Endothelial cell of umbilical vein (primary cell): ENCODE measurements at regions not wholly inside any gene's neighbourhood (a gene's known extent, or its start where the extent isn't known, plus 50 kb on each side); places are given as distances from the start of the nearest gene placed in this dataset.

ENCODE experiments used
- MAX ChIP-seq: IDR thresholded peaks from 2 replicates; pipeline ENCODE4 v1.6.1; 2011; ENCODE audit not compliant: insufficient read depth, insufficient read length
- POLR2AphosphoS5 ChIP-seq: IDR thresholded peaks from 2 replicates; pipeline ENCODE4 v1.6.1; 2012; ENCODE audit warnings: low read depth, mild to moderate bottlenecking, control low read depth, low read length, moderate library complexity; ENCODE audit not compliant: insufficient read depth
- TF ChIP-seq, protein P1 (sequence below), 2 donors: IDR thresholded peaks; 1 replicate in 1 of 2; 2 replicates in 1 of 2; pipeline ENCODE4 v1.5.1; 2011; ENCODE audit warnings: low read length in 2 of 2, mild to moderate bottlenecking in 2 of 2, moderate library complexity in 2 of 2, control low read depth in 1 of 2, inconsistent platforms in 1 of 2, low read depth in 1 of 2; ENCODE audit not compliant: insufficient read depth in 1 of 2; ENCODE audit errors: extremely low read depth in 1 of 2

- TF ChIP-seq, protein P1, sequence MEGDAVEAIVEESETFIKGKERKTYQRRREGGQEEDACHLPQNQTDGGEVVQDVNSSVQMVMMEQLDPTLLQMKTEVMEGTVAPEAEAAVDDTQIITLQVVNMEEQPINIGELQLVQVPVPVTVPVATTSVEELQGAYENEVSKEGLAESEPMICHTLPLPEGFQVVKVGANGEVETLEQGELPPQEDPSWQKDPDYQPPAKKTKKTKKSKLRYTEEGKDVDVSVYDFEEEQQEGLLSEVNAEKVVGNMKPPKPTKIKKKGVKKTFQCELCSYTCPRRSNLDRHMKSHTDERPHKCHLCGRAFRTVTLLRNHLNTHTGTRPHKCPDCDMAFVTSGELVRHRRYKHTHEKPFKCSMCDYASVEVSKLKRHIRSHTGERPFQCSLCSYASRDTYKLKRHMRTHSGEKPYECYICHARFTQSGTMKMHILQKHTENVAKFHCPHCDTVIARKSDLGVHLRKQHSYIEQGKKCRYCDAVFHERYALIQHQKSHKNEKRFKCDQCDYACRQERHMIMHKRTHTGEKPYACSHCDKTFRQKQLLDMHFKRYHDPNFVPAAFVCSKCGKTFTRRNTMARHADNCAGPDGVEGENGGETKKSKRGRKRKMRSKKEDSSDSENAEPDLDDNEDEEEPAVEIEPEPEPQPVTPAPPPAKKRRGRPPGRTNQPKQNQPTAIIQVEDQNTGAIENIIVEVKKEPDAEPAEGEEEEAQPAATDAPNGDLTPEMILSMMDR (IDR thresholded peaks at IDR 0.05; ENCODE audit: extremely low read depth in 1 of 2, insufficient read depth in 1 of 2, low read depth in 1 of 2, low read length in 2 of 2), result no peak
- no peak for TF ChIP-seq POLR2AphosphoS5
- TF ChIP-seq MAX, result no peak
Measured at GRCh38 chr2:15882761-15883497, 57.4 kb upstream of the MYCN start.
